Body of pancreas (tissue), 4 donors: ENCODE measurements at regions not wholly inside any gene's neighbourhood (a gene's known extent, or its start where the extent isn't known, plus 50 kb on each side); places are given as distances from the start of the nearest gene placed in this dataset.

Experiments used
- ATAC-seq: fragments of 150-250 bp; one replicate; pipeline ENCODE4 v1.9.1; 2016
- DNase-seq, 4 donors: peaks; one replicate each; pipeline ENCODE4 v3.0.0-alpha.2; 2019
- H3K27ac ChIP-seq, 4 donors: fragments of 200-600 bp; sonication (generic); 1 replicate in 3 of 4; 2 replicates in 1 of 4; pipeline versions ENCODE4 v1.5.1 to v1.6.1; 2016 to 2019; ENCODE audit warnings: mild to moderate bottlenecking in 1 of 4, mixed read lengths in 1 of 4, moderate library complexity in 1 of 4
- H3K27me3 ChIP-seq, 2 donors: fragments of 200-600 bp; sonication (generic); one replicate each; pipeline ENCODE4 v1.6.0; 2016; ENCODE audit warnings: mild to moderate bottlenecking in 1 of 2
- H3K36me3 ChIP-seq, 2 donors: fragments of 200-600 bp; sonication (generic); replicated peaks in 1 of 2; 2 replicates each; pipeline ENCODE4 v1.5.1; 2016; ENCODE audit warnings: low read depth in 2 of 2; ENCODE audit not compliant: insufficient read depth in 1 of 2
- H3K4me1 ChIP-seq: fragments of 200-600 bp; sonication (generic); one replicate; pipeline ENCODE4 v1.6.0; 2016
- H3K4me3 ChIP-seq, 2 donors: fragments of 200-600 bp; sonication (generic); 1 replicate in 1 of 2; 2 replicates in 1 of 2; pipeline ENCODE4 v1.5.1; 2016 to 2019
- H3K9me3 ChIP-seq, 3 donors: fragments of 200-600 bp; sonication (generic); 1 replicate in 2 of 3; 2 replicates in 1 of 3; pipeline ENCODE4 v1.5.1; 2016
- POLR2A ChIP-seq, 3 donors: fragments of 450-650 bp; IDR thresholded peaks; one replicate each; pipeline ENCODE4 v1.6.1; 2016; ENCODE audit warnings: antibody characterized with exemption in 3 of 3, mild to moderate bottlenecking in 2 of 3
- WGBS, 2 donors: methylation state at CpG; one replicate each; pipeline ENCODE4 v1.1.5; 2017; 5-methylcytosine and 5-hydroxymethylcytosine counted together
- intact Hi-C: fragments of 100-400 bp; cut with DNase I; formaldehyde crosslinking; loops from one replicate; pipeline ENCODE4 v1.15.1; 2023
- TF ChIP-seq, protein P1 (sequence below), 7 experiments: fragments of 450-650 bp in 4 of 7; fragments of 200-600 bp in 3 of 7; sonication (generic) in 3 of 7; IDR thresholded peaks; one replicate each; pipeline ENCODE4 v1.5.1; 2016 to 2019; ENCODE audit warnings: antibody characterized with exemption in 7 of 7

DNA sequence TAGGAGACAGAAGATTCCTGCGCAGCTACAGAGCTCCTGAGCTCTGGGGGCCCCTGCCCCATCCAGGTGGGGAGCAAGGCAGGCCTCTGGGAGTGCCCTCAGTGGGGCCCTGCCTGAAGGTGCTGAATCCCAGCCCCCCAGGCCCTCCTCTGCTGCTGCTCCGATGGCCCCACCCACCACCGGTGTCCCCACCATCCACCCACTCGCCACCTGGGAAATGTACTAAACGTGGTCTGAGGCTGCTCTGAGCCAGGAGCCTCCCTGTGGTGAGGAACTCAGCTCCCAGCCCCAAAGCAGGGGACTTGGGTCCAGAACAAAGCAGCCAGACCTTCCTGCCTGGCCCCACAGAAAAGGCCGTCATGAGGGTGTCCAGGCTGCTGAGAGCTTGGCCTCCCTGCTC, 289.4 kb downstream of the CTTN start:
- Histone ChIP-seq H3K27me3 (no peaks in the 10 kb centered on the region), H3K36me3 (no peaks in the 10 kb centered on the region), H3K27ac (peak overlapping the region in 1 of 4 donors; percentile 24), H3K4me1 (peaks cover 13% of the 10 kb centered on the region), H3K4me3 (no peak overlapping the region), H3K9me3 (no peaks in the 10 kb centered on the region)
- 90% methylated on average over 5 of the region's 6 CpGs; no CpG with 5 or more reads in 1 of the 2 donors for WGBS, 2 donors
- TF ChIP-seq, protein P1, sequence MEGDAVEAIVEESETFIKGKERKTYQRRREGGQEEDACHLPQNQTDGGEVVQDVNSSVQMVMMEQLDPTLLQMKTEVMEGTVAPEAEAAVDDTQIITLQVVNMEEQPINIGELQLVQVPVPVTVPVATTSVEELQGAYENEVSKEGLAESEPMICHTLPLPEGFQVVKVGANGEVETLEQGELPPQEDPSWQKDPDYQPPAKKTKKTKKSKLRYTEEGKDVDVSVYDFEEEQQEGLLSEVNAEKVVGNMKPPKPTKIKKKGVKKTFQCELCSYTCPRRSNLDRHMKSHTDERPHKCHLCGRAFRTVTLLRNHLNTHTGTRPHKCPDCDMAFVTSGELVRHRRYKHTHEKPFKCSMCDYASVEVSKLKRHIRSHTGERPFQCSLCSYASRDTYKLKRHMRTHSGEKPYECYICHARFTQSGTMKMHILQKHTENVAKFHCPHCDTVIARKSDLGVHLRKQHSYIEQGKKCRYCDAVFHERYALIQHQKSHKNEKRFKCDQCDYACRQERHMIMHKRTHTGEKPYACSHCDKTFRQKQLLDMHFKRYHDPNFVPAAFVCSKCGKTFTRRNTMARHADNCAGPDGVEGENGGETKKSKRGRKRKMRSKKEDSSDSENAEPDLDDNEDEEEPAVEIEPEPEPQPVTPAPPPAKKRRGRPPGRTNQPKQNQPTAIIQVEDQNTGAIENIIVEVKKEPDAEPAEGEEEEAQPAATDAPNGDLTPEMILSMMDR (IDR thresholded peaks at IDR 0.05), result no peak
- no peak for TF ChIP-seq POLR2A (IDR thresholded peaks at IDR 0.05)
- intact Hi-C loops, result no loop called here
- ATAC-seq, result no peak
- no peak for DNase-seq

DNA sequence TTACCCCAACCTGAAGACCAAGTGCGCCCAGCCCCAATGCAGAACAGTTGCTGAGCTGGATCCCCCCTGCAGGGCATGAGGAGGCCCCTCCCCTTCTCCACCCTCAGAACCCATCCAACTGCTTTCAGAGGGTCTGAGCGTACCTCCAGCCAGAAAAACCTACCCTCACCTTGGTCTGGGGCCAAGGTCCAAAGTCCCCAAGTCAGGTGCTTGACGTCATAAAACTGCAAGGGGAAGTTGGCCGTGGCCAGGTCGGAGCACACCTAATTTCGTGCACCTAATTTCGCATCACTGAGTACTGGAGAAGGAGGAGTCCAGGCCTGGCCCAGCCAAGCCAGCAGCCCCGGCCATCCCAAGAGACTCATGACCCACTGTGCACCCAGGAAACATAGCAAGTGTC, 289.8 kb downstream of the CTTN start:
- H3K4me3 ChIP-seq, result no peak overlapping the region
- 61 to 75% methylated on average over 2 to 7 of the region's 8 CpGs for WGBS, 2 donors
- peaks cover 13% of the 10 kb centered on the region for H3K4me1 ChIP-seq
- H3K36me3 ChIP-seq, result no peaks in the 10 kb centered on the region
- peak; percentile 24 to 61 (median 48) for DNase-seq
- TF ChIP-seq POLR2A (IDR thresholded peaks at IDR 0.05), result no peak
- TF ChIP-seq, protein P1 (IDR thresholded peaks at IDR 0.05), result no peak
- H3K27me3 ChIP-seq, result no peaks in the 10 kb centered on the region
- ATAC-seq, result peak; percentile 59
- H3K9me3 ChIP-seq, result no peaks in the 10 kb centered on the region
- H3K27ac ChIP-seq, result peak overlapping the region in 1 of 4 donors; percentile 24
- intact Hi-C loops, result no loop called here

DNA sequence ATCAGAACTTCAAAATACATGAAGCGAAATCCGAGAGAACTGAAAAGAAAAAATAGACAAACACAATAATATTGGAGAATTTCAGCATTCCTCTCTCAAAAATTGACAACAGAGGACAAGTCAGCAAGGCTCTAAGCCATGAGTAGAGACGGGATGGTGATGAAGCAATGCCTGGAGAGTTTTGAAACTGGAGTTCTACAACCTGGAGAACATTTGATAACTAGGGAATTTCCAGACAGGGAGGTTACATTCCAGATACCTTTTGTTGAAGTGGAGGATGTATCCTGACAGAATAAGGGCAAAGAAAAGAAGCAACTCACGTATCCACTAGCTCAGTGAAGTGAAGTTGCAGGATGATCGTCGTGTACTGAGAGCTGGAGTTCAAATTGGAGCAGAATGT, 291.4 kb downstream of the CTTN start:
- Histone ChIP-seq H3K9me3 (no peaks in the 10 kb centered on the region), H3K36me3 (no peaks in the 10 kb centered on the region), H3K4me1 (peaks cover 13% of the 10 kb centered on the region), H3K4me3 (no peak overlapping the region), H3K27me3 (no peaks in the 10 kb centered on the region), H3K27ac (no peak overlapping the region)
- ATAC-seq (no peak), DNase-seq (no peak)
- 80 to 84% methylated on average over 6 of the region's 6 CpGs for WGBS, 2 donors
- intact Hi-C loops, result no loop called here
- TF ChIP-seq, protein P1 (IDR thresholded peaks at IDR 0.05), result no peak
- no peak for TF ChIP-seq POLR2A (IDR thresholded peaks at IDR 0.05)

DNA sequence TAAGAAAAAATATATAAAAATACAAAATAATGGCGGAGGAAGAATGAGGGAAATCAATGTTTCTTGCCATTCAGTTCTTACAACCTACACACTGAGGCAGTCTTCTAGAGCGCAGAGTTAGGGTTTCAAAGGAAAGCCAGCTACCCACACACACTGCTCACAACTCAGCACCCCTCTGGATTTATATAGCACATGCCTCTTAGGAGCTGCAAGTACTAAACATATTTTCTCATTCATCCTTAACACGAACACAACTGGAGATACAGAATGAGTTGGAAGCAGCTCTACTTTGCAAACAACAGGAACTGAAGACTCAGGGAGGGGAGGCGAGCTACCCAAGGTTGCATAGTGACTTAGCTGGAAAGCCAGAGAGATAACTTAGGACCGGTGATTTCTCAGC, 293.8 kb downstream of the CTTN start:
- Histone ChIP-seq H3K36me3 (no peaks in the 10 kb centered on the region), H3K27me3 (no peaks in the 10 kb centered on the region), H3K9me3 (no peaks in the 10 kb centered on the region), H3K4me1 (peaks cover 23% of the 10 kb centered on the region), H3K4me3 (no peak overlapping the region), H3K27ac (no peak overlapping the region)
- ATAC-seq (no peak), DNase-seq (no peak)
- intact Hi-C loops, result no loop called here
- 86 to 94% methylated on average over 5 of the region's 5 CpGs for WGBS, 2 donors
- TF ChIP-seq, protein P1 (IDR thresholded peaks at IDR 0.05), result no peak
- TF ChIP-seq POLR2A (IDR thresholded peaks at IDR 0.05), result no peak

DNA sequence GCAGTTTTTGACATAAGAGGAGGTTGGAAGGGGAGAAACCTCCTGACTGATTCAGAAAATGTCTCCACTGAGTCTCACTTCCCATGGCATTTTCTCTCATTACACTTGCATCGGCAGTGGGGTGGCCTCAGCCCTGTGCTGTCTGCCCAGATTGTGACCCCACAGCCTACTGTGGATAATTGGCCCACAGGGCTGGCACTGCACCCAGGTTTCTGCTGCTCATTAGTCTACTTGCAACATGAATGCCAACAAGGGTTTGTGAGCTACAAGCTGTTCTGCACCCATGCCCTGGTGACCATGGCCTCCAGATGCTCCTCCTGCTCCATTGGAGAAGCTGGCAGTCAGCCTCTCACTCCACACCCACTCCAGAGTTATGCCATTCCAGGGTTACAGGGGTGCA, 296.0 kb downstream of the CTTN start:
- TF ChIP-seq, protein P1 (IDR thresholded peaks at IDR 0.05), result no peak
- no peak for TF ChIP-seq POLR2A (IDR thresholded peaks at IDR 0.05)
- DNase-seq, result no peak
- no peaks in the 10 kb centered on the region for H3K36me3 ChIP-seq
- no peaks in the 10 kb centered on the region for H3K9me3 ChIP-seq
- H3K27ac ChIP-seq, result no peak overlapping the region
- H3K4me1 ChIP-seq, result peaks cover 10% of the 10 kb centered on the region
- intact Hi-C loops, result no loop called here
- no peak overlapping the region for H3K4me3 ChIP-seq
- H3K27me3 ChIP-seq, result no peaks in the 10 kb centered on the region
- WGBS, 2 donors, result 75 to 89% methylated on average over 1 of the region's 1 CpG
- ATAC-seq, result no peak
